Lower leg skin (tissue), 3 donors: ENCODE measurements at regions not wholly inside any gene's neighbourhood (a gene's known extent, or its start where the extent isn't known, plus 50 kb on each side); places are given as distances from the start of the nearest gene placed in this dataset.

Experiments
- POLR2A ChIP-seq, 2 donors: fragments of 450-650 bp; IDR thresholded peaks; one replicate each; pipeline ENCODE4 v1.6.1; 2016 to 2017; ENCODE audit warnings: antibody characterized with exemption in 2 of 2, mild to moderate bottlenecking in 1 of 2, moderate library complexity in 1 of 2
- TF ChIP-seq, protein P1 (sequence below), 3 donors: fragments of 450-650 bp; IDR thresholded peaks; one replicate each; pipeline ENCODE4 v1.5.1; 2016; ENCODE audit warnings: antibody characterized with exemption in 3 of 3, mild to moderate bottlenecking in 3 of 3, moderate library complexity in 2 of 3

DNA sequence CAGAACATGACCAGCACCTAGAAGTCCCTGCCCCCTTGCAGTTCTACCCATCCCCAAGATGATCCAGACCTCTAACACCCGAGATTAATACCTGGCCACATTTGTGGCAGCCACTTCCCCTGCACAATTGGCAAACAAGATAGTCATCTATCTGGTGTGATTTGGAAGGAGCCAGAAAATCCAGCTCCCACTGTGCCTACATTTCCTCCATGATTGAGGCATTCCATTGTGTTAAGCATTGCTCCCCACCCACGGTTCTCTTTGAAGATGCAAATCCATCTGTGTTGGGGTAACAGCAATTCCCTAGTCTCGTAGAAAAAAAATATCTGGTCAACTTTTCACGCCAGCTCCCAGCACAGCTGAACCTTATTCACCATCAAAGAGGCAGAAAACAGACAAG lies 405.0 kb downstream of the BCOR start:
- no peak for TF ChIP-seq POLR2A (IDR thresholded peaks at IDR 0.05)
- TF ChIP-seq, protein P1, sequence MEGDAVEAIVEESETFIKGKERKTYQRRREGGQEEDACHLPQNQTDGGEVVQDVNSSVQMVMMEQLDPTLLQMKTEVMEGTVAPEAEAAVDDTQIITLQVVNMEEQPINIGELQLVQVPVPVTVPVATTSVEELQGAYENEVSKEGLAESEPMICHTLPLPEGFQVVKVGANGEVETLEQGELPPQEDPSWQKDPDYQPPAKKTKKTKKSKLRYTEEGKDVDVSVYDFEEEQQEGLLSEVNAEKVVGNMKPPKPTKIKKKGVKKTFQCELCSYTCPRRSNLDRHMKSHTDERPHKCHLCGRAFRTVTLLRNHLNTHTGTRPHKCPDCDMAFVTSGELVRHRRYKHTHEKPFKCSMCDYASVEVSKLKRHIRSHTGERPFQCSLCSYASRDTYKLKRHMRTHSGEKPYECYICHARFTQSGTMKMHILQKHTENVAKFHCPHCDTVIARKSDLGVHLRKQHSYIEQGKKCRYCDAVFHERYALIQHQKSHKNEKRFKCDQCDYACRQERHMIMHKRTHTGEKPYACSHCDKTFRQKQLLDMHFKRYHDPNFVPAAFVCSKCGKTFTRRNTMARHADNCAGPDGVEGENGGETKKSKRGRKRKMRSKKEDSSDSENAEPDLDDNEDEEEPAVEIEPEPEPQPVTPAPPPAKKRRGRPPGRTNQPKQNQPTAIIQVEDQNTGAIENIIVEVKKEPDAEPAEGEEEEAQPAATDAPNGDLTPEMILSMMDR (IDR thresholded peaks at IDR 0.05), result no peak
